ENCODE measurements at regions not wholly inside any gene's neighbourhood (a gene's known extent, or its start where the extent isn't known, plus 50 kb on each side); places are given as distances from the start of the nearest gene placed in this dataset.

GRCh38 chrX:5415738-5416137, 812.9 kb downstream of the NLGN4X start:
- TF ChIP-seq ZFX (IDR thresholded peaks at IDR 0.05; ENCODE audit: borderline replicate concordance) (no peak), CTCF (IDR thresholded peaks at IDR 0.05) (no peak)

GRCh38 chrX:5409106-5409505, 819.6 kb downstream of the NLGN4X start:
- TF ChIP-seq CTCF (IDR thresholded peaks at IDR 0.05): no peak
- no peak for TF ChIP-seq ZFX (IDR thresholded peaks at IDR 0.05; ENCODE audit: borderline replicate concordance)
- H3K27ac ChIP-seq: no peak overlapping the region

More at GRCh38 chrX:5415738-5416137, 812.9 kb downstream of the NLGN4X start:
- no peak overlapping the region for H3K27ac ChIP-seq

GRCh38 chrX:5402461-5402860, 826.2 kb downstream of the NLGN4X start:
- H3K27ac ChIP-seq: no peak overlapping the region

GRCh38 chrX:5399403-5399802, 829.3 kb downstream of the NLGN4X start:
- no peak overlapping the region for H3K27ac ChIP-seq
- TF ChIP-seq CTCF (IDR thresholded peaks at IDR 0.05) (no peak), ZFX (IDR thresholded peaks at IDR 0.05; ENCODE audit: borderline replicate concordance) (no peak)

More at GRCh38 chrX:5402461-5402860, 826.2 kb downstream of the NLGN4X start:
- TF ChIP-seq ZFX (IDR thresholded peaks at IDR 0.05; ENCODE audit: borderline replicate concordance) (no peak), CTCF (IDR thresholded peaks at IDR 0.05) (no peak)

GRCh38 chrX:5397409-5397808, 831.3 kb downstream of the NLGN4X start:
- TF ChIP-seq CTCF (IDR thresholded peaks at IDR 0.05) (no peak), ZFX (IDR thresholded peaks at IDR 0.05; ENCODE audit: borderline replicate concordance) (no peak)

GRCh38 chrX:5390376-5390775, 838.3 kb downstream of the NLGN4X start:
- no peak overlapping the region for H3K27ac ChIP-seq
- TF ChIP-seq CTCF (IDR thresholded peaks at IDR 0.05): no peak
- no peak for TF ChIP-seq ZFX (IDR thresholded peaks at IDR 0.05; ENCODE audit: borderline replicate concordance)

More at GRCh38 chrX:5397409-5397808, 831.3 kb downstream of the NLGN4X start:
- H3K27ac ChIP-seq: no peak overlapping the region

- TF ChIP-seq CTCF (IDR thresholded peaks at IDR 0.05) (no peak), ZFX (IDR thresholded peaks at IDR 0.05; ENCODE audit: borderline replicate concordance) (no peak)
- H3K27ac ChIP-seq: no peak overlapping the region
Observed at GRCh38 chrX:5388087-5388486, 840.6 kb downstream of the NLGN4X start.
